ENCODE measurements at regions not wholly inside any gene's neighbourhood (a gene's known extent, or its start where the extent isn't known, plus 50 kb on each side); places are given as distances from the start of the nearest gene placed in this dataset.

- TF ChIP-seq CTCF (IDR thresholded peaks at IDR 0.05 in 4 of 5, conservative IDR thresholded peaks at IDR 0.05 in 1 of 5), result no peak
- TF ChIP-seq POLR2A (IDR thresholded peaks at IDR 0.05), result no peak
These were observed 240.4 kb downstream of the B3GLCT start for GRCh38 chr13:31440132-31440531.
